Upper lobe of left lung (tissue), 4 donors: ENCODE measurements at regions not wholly inside any gene's neighbourhood (a gene's known extent, or its start where the extent isn't known, plus 50 kb on each side); places are given as distances from the start of the nearest gene placed in this dataset.

Experiments used
- CTCF ChIP-seq, 6 experiments: fragments of 450-650 bp in 4 of 6; fragments of 200-600 bp in 2 of 6; sonication (generic) in 2 of 6; IDR thresholded peaks; one replicate each; pipeline ENCODE4 v1.5.1; 2016 to 2019; ENCODE audit warnings: antibody characterized with exemption in 6 of 6
- EP300 ChIP-seq, 4 donors: sonication (generic); formaldehyde crosslinking; IDR thresholded peaks; one replicate each; pipeline ENCODE4 v1.5.1; 2017; ENCODE audit warnings: antibody characterized with exemption in 4 of 4, control low read depth in 2 of 4
- POLR2A ChIP-seq, 4 donors: fragments of 450-650 bp; IDR thresholded peaks; one replicate each; pipeline ENCODE4 v1.5.1; 2016 to 2017; ENCODE audit warnings: antibody characterized with exemption in 4 of 4, mild to moderate bottlenecking in 2 of 4

GRCh38 chr9:31275419-31275818 is 1109.0 kb upstream of the ACO1 start:
- TF ChIP-seq CTCF (IDR thresholded peaks at IDR 0.05) (no peak), POLR2A (IDR thresholded peaks at IDR 0.05) (no peak), EP300 (IDR thresholded peaks at IDR 0.05) (no peak)
